Erythroblast (primary cell): ENCODE measurements at regions not wholly inside any gene's neighbourhood (a gene's known extent, or its start where the extent isn't known, plus 50 kb on each side); places are given as distances from the start of the nearest gene placed in this dataset.

Experiments used
- GATA1 ChIP-seq: IDR thresholded peaks from 2 replicates; pipeline ENCODE4 v1.6.1; 2011; ENCODE audit warnings: low read depth, mild to moderate bottlenecking, control low read depth, low read length, moderate library complexity
- POLR2A ChIP-seq: IDR thresholded peaks from 2 replicates; pipeline ENCODE4 v1.6.1; 2011; ENCODE audit warnings: mild to moderate bottlenecking, low read length

- TF ChIP-seq POLR2A (no peak), GATA1 (no peak)
These were observed 100.5 kb upstream of the MED13L start for GRCh38 chr12:116378002-116378401.
